Mesendoderm (in vitro differentiated cells): ENCODE measurements at regions not wholly inside any gene's neighbourhood (a gene's known extent, or its start where the extent isn't known, plus 50 kb on each side); places are given as distances from the start of the nearest gene placed in this dataset.
"Not testable (repeated sequence)": the region's sequence is repeated elsewhere in the genome, so short reads cannot be mapped to it uniquely, and the experiment has no call there.

Experiments
- DNase-seq: peaks from one replicate; pipeline ENCODE4 v3.0.0; 2013
- H2AK5ac ChIP-seq: 2 replicates; pipeline ENCODE4 v1.6.1; 2013; ENCODE audit warnings: low read length, inconsistent platforms
- H2BK120ac ChIP-seq: 2 replicates; pipeline ENCODE4 v1.6.1; 2013; ENCODE audit warnings: low read depth, mild to moderate bottlenecking, low read length, moderate library complexity, mixed read lengths
- H2BK15ac ChIP-seq: replicated peaks from 2 replicates; pipeline ENCODE4 v1.6.1; 2013; ENCODE audit warnings: low read depth, mild to moderate bottlenecking, moderate library complexity
- H2BK5ac ChIP-seq: 2 replicates; pipeline ENCODE4 v1.6.1; 2013; ENCODE audit warnings: low read length, inconsistent platforms
- H3K18ac ChIP-seq: 2 replicates; pipeline ENCODE4 v1.6.1; 2013; ENCODE audit warnings: mild to moderate bottlenecking, low read length, mixed read lengths
- H3K23ac ChIP-seq: one replicate; pipeline ENCODE4 v1.6.1; 2013; ENCODE audit warnings: low read length
- H3K27ac ChIP-seq: 2 replicates; pipeline ENCODE4 v1.5.1; 2013; ENCODE audit warnings: low read depth, mild to moderate bottlenecking, inconsistent platforms, low read length, moderate library complexity
- H3K27me3 ChIP-seq: 2 replicates; pipeline ENCODE4 v1.6.1; 2013; ENCODE audit warnings: low read length, control low read depth, mild to moderate bottlenecking, inconsistent platforms; ENCODE audit not compliant: insufficient read depth, poor library complexity
- H3K36me3 ChIP-seq: 2 replicates; pipeline ENCODE4 v1.6.1; 2013; ENCODE audit warnings: low read length, inconsistent platforms; ENCODE audit not compliant: control insufficient read depth, insufficient read depth
- H3K4ac ChIP-seq: one replicate; pipeline ENCODE4 v1.6.1; 2013; ENCODE audit warnings: low read depth, mild to moderate bottlenecking, low read length, moderate library complexity
- H3K4me1 ChIP-seq: 2 replicates; pipeline ENCODE4 v1.6.1; 2013; ENCODE audit warnings: low read depth, low read length, inconsistent platforms; ENCODE audit not compliant: control insufficient read depth
- H3K4me2 ChIP-seq: 2 replicates; pipeline ENCODE4 v1.6.1; 2013; ENCODE audit warnings: low read length
- H3K4me3 ChIP-seq: 2 replicates; pipeline ENCODE4 v1.5.1; 2013; ENCODE audit warnings: mild to moderate bottlenecking, low read length
- H3K56ac ChIP-seq: one replicate; pipeline ENCODE4 v1.6.1; 2013; ENCODE audit warnings: low read length
- H3K79me1 ChIP-seq: 2 replicates; pipeline ENCODE4 v1.6.1; 2013; ENCODE audit warnings: low read length, inconsistent platforms
- H3K79me2 ChIP-seq: 2 replicates; pipeline ENCODE4 v1.6.1; 2013; ENCODE audit warnings: mild to moderate bottlenecking, low read length; ENCODE audit not compliant: control insufficient read depth, insufficient read depth
- H3K9ac ChIP-seq: 2 replicates; pipeline ENCODE4 v1.6.1; 2013; ENCODE audit warnings: low read length, inconsistent platforms
- H4K5ac ChIP-seq: one replicate; pipeline ENCODE4 v1.6.1; 2013; ENCODE audit warnings: low read length
- H4K8ac ChIP-seq: one replicate; pipeline ENCODE4 v1.6.1; 2013; ENCODE audit warnings: low read depth, mild to moderate bottlenecking, control low read depth, low read length, moderate library complexity
- WGBS: extraction: QIAGEN DNeasy Blood & Tissue Kit; methylation state at CpG from one replicate; pipeline ENCODE4 v1.1.7; 2013; ENCODE audit warnings: low lambda C conversion rate, missing lambda C conversion rate; ENCODE audit not compliant: insufficient coverage; ENCODE audit errors: extremely low coverage; 5-methylcytosine and 5-hydroxymethylcytosine counted together

DNA sequence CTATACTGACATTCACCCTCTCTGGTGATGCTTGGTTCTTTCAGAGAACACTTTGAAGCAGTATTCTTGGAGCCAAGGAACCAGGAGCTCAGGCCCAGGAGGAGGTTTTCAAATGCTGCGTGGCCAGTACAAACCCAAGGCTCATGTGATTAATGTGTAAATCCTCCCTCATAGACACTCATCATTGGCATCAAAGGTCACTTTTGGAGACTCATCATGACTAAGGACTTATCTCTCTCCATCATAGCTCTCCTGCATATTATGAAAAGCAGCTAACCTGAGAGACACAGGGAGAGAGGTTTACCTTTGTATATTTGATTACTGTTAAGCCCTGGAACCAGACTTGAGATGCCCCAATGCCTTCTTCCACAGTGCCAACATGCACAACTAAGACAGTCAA lies 115.3 kb upstream of the SRD5A2 start:
- Histone ChIP-seq H3K56ac (no peak overlapping the region), H3K4me3 (no peak overlapping the region), H3K36me3 (no peaks in the 10 kb centered on the region), H4K5ac (no peak overlapping the region), H3K23ac (no peak overlapping the region), H4K8ac (no peak overlapping the region), H3K9ac (no peak overlapping the region), H3K27me3 (no peaks in the 10 kb centered on the region), H3K4ac (no peak overlapping the region), H3K79me1 (no peaks in the 10 kb centered on the region), H3K4me1 (no peaks in the 10 kb centered on the region), H3K27ac (no peak overlapping the region), H3K79me2 (no peaks in the 10 kb centered on the region), H2BK15ac (no peak overlapping the region), H2BK5ac (no peak overlapping the region), H2BK120ac (no peak overlapping the region), H3K4me2 (no peak overlapping the region), H2AK5ac (no peak overlapping the region), H3K18ac (no peak overlapping the region)
- WGBS = no CpG with 5 or more reads among the region's 1 CpG
- DNase-seq = no peak

DNA sequence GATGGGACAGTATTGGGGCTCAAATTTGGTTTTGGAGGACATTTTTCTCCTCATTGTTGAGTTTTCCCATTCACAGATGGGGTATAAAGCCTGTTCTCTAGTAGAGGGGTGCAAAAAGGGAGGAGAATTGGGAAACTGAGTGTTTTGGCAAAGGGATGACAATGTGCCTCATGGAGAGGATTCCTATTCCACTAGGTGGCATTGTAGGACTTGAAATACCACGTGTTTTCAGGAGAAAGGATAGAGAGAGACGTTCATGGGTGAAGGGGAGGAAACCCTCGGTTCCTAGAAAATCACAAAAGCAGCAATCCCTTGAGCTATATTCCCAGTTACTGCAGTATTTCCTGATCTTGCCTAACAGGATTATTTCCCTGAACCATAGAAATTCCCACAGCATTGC lies 113.7 kb upstream of the SRD5A2 start:
- WGBS = no CpG with 5 or more reads among the region's 3 CpGs

GRCh38 chr2:31693882-31694281 lies 113.1 kb upstream of the SRD5A2 start:
- Histone ChIP-seq H3K9ac (no peak overlapping the region), H2BK5ac (no peak overlapping the region), H3K79me2 (no peaks in the 10 kb centered on the region), H3K36me3 (no peaks in the 10 kb centered on the region), H3K23ac (no peak overlapping the region), H4K5ac (no peak overlapping the region), H3K4me1 (no peaks in the 10 kb centered on the region), H3K4me2 (no peak overlapping the region), H4K8ac (no peak overlapping the region), H3K56ac (no peak overlapping the region), H3K27ac (no peak overlapping the region), H2BK120ac (no peak overlapping the region), H3K4me3 (no peak overlapping the region), H3K27me3 (no peaks in the 10 kb centered on the region), H3K18ac (no peak overlapping the region), H3K4ac (no peak overlapping the region), H2BK15ac (no peak overlapping the region), H3K79me1 (no peaks in the 10 kb centered on the region), H2AK5ac (no peak overlapping the region)
- peak; percentile 32 for DNase-seq
- no CpG with 5 or more reads among the region's 3 CpGs for WGBS

More for the DNA sequence above, 113.7 kb upstream of the SRD5A2 start:
- H3K4me1 ChIP-seq = no peaks in the 10 kb centered on the region
- H2AK5ac ChIP-seq = no peak overlapping the region
- H3K79me1 ChIP-seq = no peaks in the 10 kb centered on the region
- no peak overlapping the region for H2BK5ac ChIP-seq
- no peak overlapping the region for H3K9ac ChIP-seq
- H3K36me3 ChIP-seq = no peaks in the 10 kb centered on the region
- H3K27me3 ChIP-seq = no peaks in the 10 kb centered on the region
- H3K4ac ChIP-seq = no peak overlapping the region
- no peak overlapping the region for H3K4me2 ChIP-seq
- H2BK15ac ChIP-seq = no peak overlapping the region
- no peak overlapping the region for H3K27ac ChIP-seq
- peak; percentile 22 for DNase-seq
- no peak overlapping the region for H2BK120ac ChIP-seq
- no peak overlapping the region for H4K8ac ChIP-seq
- no peak overlapping the region for H3K18ac ChIP-seq
- no peaks in the 10 kb centered on the region for H3K79me2 ChIP-seq
- peak overlapping the region; percentile 4 for H3K4me3 ChIP-seq
- no peak overlapping the region for H4K5ac ChIP-seq
- no peak overlapping the region for H3K56ac ChIP-seq
- H3K23ac ChIP-seq = no peak overlapping the region

- Histone ChIP-seq H3K27me3 (no peaks in the 10 kb centered on the region), H4K5ac (no peak overlapping the region), H3K56ac (no peak overlapping the region), H3K27ac (no peak overlapping the region), H3K79me1 (no peaks in the 10 kb centered on the region), H2BK15ac (no peak overlapping the region), H2BK5ac (no peak overlapping the region), H3K23ac (no peak overlapping the region), H3K9ac (no peak overlapping the region), H3K4me3 (no peak overlapping the region), H3K4me2 (no peak overlapping the region), H3K79me2 (no peaks in the 10 kb centered on the region), H3K4me1 (no peaks in the 10 kb centered on the region), H3K36me3 (no peaks in the 10 kb centered on the region), H2AK5ac (no peak overlapping the region), H3K18ac (no peak overlapping the region), H4K8ac (no peak overlapping the region), H2BK120ac (no peak overlapping the region), H3K4ac (no peak overlapping the region)
- no CpG with 5 or more reads among the region's 4 CpGs for WGBS
- peak; percentile 24 for DNase-seq
Measured at GRCh38 chr2:31688282-31688681, 107.5 kb upstream of the SRD5A2 start.

GRCh38 chr2:31683506-31683905 lies 102.8 kb upstream of the SRD5A2 start:
- H3K36me3 ChIP-seq, H2BK15ac ChIP-seq, H3K27me3 ChIP-seq, H3K79me1 ChIP-seq, H3K4me1 ChIP-seq, H3K27ac ChIP-seq, DNase-seq, H3K79me2 ChIP-seq, H3K4me3 ChIP-seq, H3K56ac ChIP-seq, H2BK5ac ChIP-seq, H3K4me2 ChIP-seq, H3K9ac ChIP-seq, H4K8ac ChIP-seq, H2BK120ac ChIP-seq, H3K18ac ChIP-seq, H3K4ac ChIP-seq, H4K5ac ChIP-seq, H2AK5ac ChIP-seq, H3K23ac ChIP-seq: not testable (repeated sequence)
- WGBS = no CpG with 5 or more reads among the region's 4 CpGs

DNA sequence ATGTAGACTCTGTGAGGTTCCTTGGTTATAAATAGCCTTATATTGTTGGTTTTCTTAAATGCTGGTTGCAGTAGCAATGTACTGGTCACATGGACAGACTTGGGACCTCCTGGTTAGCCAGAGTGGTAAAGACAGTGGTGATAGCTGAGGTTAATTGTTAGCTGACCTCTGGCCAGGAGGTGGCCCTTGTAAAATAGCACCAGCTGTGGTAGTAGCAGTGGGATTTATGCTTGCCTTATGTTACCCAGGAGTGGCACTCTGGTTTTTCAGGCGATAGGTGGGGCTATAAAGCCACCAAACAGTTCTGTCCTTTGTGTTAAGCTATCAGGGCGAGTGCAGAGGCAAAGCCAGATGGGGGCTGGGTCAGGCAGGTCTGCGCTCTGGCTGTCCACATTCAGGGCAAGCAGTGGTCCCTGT lies 94.8 kb upstream of the SRD5A2 start:
- Histone ChIP-seq H3K79me2 (no peaks in the 10 kb centered on the region), H2BK120ac (no peak overlapping the region), H2BK5ac (no peak overlapping the region), H4K5ac (no peak overlapping the region), H2BK15ac (no peak overlapping the region), H4K8ac (no peak overlapping the region), H3K56ac (no peak overlapping the region), H3K27ac (no peak overlapping the region), H3K4me3 (no peak overlapping the region), H3K4ac (no peak overlapping the region), H3K79me1 (no peaks in the 10 kb centered on the region), H3K23ac (no peak overlapping the region), H3K36me3 (no peaks in the 10 kb centered on the region), H2AK5ac (no peak overlapping the region), H3K18ac (no peak overlapping the region), H3K4me2 (no peak overlapping the region), H3K27me3 (no peaks in the 10 kb centered on the region), H3K9ac (no peak overlapping the region), H3K4me1 (no peaks in the 10 kb centered on the region)
- no CpG with 5 or more reads among the region's 3 CpGs for WGBS
- DNase-seq = peak; percentile 86
